ENCODE measurements at regions not wholly inside any gene's neighbourhood (a gene's known extent, or its start where the extent isn't known, plus 50 kb on each side); places are given as distances from the start of the nearest gene placed in this dataset.

DNA sequence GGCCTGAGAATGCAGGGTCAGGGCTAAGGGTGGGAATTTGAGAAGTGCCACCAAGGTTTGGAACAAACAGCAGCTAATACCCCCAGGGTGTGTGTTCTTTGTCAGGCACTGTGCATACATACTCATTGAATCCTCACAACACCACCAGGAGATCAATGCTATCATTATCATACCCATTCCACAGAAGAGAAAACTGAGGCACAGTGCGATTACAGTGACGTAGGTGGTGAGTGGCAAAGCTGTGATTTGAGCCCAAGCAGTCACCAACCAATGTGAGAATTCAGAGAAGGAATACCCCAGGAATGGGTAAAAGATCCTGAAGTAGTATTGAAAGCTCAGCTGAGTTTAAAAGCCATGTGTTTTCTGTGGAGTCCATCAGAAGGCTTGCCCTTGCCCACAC is 281.6 kb upstream of the MGAT5 start:
- Histone ChIP-seq H3K4me3 (no peak overlapping the region), H3K27me3 (ENCODE audit: insufficient read depth) (no peaks in the 10 kb centered on the region), H2AFZ (no peak overlapping the region), H3K79me2 (replicated peaks; ENCODE audit: insufficient read depth) (no peaks in the 10 kb centered on the region), H4K20me1 (replicated peaks; ENCODE audit: insufficient read depth) (no peaks in the 10 kb centered on the region), H3K9me2 (ENCODE audit: insufficient read depth) (no peaks in the 10 kb centered on the region; the same call in 1 of the 2 replicates), H3K36me3 (ENCODE audit: insufficient read depth) (no peaks in the 10 kb centered on the region), H3F3A (replicated peaks; ENCODE audit: low read depth) (no peaks in the 10 kb centered on the region), H3K4me2 (no peak overlapping the region), H3K4me1 (ENCODE audit: insufficient read depth) (peaks cover 9% of the 10 kb centered on the region; the same call in 1 of the 2 replicates), H3K27ac (ENCODE audit: low read depth) (no peak overlapping the region)
- TF ChIP-seq ZNF331 (CRISPR knock-in tag; IDR thresholded peaks at IDR 0.05; ENCODE audit: low read depth) (no peak), EZH2phosphoT487 (IDR thresholded peaks at IDR 0.05; ENCODE audit: unreplicated experiment) (no peak), ZNF114 (CRISPR knock-in tag; IDR thresholded peaks at IDR 0.05) (no peak), NANOG (IDR thresholded peaks at IDR 0.05; ENCODE audit: borderline replicate concordance) (no peak), JUNB (IDR thresholded peaks at IDR 0.05; ENCODE audit: unreplicated experiment) (no peak), POLR2AphosphoS5 (IDR thresholded peaks at IDR 0.05; ENCODE audit: low read depth) (no peak), CREB1 (CRISPR knock-in tag; IDR thresholded peaks at IDR 0.05; ENCODE audit: low read depth) (no peak), STAT1 (IDR thresholded peaks at IDR 0.05; ENCODE audit: unreplicated experiment) (no peak), EZH2 (IDR thresholded peaks at IDR 0.05; ENCODE audit: low read depth, unreplicated experiment) (no peak)
- TF ChIP-seq, protein P1, sequence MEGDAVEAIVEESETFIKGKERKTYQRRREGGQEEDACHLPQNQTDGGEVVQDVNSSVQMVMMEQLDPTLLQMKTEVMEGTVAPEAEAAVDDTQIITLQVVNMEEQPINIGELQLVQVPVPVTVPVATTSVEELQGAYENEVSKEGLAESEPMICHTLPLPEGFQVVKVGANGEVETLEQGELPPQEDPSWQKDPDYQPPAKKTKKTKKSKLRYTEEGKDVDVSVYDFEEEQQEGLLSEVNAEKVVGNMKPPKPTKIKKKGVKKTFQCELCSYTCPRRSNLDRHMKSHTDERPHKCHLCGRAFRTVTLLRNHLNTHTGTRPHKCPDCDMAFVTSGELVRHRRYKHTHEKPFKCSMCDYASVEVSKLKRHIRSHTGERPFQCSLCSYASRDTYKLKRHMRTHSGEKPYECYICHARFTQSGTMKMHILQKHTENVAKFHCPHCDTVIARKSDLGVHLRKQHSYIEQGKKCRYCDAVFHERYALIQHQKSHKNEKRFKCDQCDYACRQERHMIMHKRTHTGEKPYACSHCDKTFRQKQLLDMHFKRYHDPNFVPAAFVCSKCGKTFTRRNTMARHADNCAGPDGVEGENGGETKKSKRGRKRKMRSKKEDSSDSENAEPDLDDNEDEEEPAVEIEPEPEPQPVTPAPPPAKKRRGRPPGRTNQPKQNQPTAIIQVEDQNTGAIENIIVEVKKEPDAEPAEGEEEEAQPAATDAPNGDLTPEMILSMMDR (conservative IDR thresholded peaks at IDR 0.05; ENCODE audit: low read depth in 2 of 2): no peak
- TF ChIP-seq, protein P2, sequence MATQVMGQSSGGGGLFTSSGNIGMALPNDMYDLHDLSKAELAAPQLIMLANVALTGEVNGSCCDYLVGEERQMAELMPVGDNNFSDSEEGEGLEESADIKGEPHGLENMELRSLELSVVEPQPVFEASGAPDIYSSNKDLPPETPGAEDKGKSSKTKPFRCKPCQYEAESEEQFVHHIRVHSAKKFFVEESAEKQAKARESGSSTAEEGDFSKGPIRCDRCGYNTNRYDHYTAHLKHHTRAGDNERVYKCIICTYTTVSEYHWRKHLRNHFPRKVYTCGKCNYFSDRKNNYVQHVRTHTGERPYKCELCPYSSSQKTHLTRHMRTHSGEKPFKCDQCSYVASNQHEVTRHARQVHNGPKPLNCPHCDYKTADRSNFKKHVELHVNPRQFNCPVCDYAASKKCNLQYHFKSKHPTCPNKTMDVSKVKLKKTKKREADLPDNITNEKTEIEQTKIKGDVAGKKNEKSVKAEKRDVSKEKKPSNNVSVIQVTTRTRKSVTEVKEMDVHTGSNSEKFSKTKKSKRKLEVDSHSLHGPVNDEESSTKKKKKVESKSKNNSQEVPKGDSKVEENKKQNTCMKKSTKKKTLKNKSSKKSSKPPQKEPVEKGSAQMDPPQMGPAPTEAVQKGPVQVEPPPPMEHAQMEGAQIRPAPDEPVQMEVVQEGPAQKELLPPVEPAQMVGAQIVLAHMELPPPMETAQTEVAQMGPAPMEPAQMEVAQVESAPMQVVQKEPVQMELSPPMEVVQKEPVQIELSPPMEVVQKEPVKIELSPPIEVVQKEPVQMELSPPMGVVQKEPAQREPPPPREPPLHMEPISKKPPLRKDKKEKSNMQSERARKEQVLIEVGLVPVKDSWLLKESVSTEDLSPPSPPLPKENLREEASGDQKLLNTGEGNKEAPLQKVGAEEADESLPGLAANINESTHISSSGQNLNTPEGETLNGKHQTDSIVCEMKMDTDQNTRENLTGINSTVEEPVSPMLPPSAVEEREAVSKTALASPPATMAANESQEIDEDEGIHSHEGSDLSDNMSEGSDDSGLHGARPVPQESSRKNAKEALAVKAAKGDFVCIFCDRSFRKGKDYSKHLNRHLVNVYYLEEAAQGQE (IDR thresholded peaks at IDR 0.05; ENCODE audit: unreplicated experiment): no peak
- TF ChIP-seq, protein P3, sequence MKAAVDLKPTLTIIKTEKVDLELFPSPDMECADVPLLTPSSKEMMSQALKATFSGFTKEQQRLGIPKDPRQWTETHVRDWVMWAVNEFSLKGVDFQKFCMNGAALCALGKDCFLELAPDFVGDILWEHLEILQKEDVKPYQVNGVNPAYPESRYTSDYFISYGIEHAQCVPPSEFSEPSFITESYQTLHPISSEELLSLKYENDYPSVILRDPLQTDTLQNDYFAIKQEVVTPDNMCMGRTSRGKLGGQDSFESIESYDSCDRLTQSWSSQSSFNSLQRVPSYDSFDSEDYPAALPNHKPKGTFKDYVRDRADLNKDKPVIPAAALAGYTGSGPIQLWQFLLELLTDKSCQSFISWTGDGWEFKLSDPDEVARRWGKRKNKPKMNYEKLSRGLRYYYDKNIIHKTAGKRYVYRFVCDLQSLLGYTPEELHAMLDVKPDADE (IDR thresholded peaks at IDR 0.05): no peak
- TF ChIP-seq, protein P4, sequence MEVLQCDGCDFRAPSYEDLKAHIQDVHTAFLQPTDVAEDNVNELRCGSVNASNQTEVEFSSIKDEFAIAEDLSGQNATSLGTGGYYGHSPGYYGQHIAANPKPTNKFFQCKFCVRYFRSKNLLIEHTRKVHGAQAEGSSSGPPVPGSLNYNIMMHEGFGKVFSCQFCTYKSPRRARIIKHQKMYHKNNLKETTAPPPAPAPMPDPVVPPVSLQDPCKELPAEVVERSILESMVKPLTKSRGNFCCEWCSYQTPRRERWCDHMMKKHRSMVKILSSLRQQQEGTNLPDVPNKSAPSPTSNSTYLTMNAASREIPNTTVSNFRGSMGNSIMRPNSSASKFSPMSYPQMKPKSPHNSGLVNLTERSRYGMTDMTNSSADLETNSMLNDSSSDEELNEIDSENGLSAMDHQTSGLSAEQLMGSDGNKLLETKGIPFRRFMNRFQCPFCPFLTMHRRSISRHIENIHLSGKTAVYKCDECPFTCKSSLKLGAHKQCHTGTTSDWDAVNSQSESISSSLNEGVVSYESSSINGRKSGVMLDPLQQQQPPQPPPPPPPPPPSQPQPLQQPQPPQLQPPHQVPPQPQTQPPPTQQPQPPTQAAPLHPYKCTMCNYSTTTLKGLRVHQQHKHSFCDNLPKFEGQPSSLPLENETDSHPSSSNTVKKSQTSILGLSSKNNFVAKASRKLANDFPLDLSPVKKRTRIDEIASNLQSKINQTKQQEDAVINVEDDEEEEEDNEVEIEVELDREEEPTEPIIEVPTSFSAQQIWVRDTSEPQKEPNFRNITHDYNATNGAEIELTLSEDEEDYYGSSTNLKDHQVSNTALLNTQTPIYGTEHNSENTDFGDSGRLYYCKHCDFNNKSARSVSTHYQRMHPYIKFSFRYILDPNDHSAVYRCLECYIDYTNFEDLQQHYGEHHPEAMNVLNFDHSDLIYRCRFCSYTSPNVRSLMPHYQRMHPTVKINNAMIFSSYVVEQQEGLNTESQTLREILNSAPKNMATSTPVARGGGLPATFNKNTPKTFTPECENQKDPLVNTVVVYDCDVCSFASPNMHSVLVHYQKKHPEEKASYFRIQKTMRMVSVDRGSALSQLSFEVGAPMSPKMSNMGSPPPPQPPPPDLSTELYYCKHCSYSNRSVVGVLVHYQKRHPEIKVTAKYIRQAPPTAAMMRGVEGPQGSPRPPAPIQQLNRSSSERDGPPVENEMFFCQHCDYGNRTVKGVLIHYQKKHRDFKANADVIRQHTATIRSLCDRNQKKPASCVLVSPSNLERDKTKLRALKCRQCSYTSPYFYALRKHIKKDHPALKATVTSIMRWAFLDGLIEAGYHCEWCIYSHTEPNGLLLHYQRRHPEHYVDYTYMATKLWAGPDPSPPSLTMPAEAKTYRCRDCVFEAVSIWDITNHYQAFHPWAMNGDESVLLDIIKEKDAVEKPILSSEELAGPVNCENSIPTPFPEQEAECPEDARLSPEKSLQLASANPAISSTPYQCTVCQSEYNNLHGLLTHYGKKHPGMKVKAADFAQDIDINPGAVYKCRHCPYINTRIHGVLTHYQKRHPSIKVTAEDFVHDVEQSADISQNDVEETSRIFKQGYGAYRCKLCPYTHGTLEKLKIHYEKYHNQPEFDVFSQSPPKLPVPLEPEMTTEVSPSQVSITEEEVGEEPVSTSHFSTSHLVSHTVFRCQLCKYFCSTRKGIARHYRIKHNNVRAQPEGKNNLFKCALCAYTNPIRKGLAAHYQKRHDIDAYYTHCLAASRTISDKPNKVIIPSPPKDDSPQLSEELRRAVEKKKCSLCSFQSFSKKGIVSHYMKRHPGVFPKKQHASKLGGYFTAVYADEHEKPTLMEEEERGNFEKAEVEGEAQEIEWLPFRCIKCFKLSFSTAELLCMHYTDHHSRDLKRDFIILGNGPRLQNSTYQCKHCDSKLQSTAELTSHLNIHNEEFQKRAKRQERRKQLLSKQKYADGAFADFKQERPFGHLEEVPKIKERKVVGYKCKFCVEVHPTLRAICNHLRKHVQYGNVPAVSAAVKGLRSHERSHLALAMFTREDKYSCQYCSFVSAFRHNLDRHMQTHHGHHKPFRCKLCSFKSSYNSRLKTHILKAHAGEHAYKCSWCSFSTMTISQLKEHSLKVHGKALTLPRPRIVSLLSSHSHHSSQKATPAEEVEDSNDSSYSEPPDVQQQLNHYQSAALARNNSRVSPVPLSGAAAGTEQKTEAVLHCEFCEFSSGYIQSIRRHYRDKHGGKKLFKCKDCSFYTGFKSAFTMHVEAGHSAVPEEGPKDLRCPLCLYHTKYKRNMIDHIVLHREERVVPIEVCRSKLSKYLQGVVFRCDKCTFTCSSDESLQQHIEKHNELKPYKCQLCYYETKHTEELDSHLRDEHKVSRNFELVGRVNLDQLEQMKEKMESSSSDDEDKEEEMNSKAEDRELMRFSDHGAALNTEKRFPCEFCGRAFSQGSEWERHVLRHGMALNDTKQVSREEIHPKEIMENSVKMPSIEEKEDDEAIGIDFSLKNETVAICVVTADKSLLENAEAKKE (CRISPR knock-in tag; IDR thresholded peaks at IDR 0.05): no peak
- H3K9me3 Mint-ChIP-seq: no peaks in the 10 kb centered on the region
- H3K4me3 Mint-ChIP-seq: no peak overlapping the region
- H3K36me3 Mint-ChIP-seq (ENCODE audit: low read depth): no peaks in the 10 kb centered on the region
- DNase-seq (ENCODE audit: low spot score): no peak
- no peak overlapping the region for H3K27ac Mint-ChIP-seq
- peaks cover 14% of the 10 kb centered on the region for H3K4me1 Mint-ChIP-seq
- peaks cover 9% of the 10 kb centered on the region for H3K27me3 Mint-ChIP-seq (ENCODE audit: insufficient read depth, low read depth, poor library complexity)
- no peak for ATAC-seq

Data from GM23338 (cell line).